ENCODE measurements at regions not wholly inside any gene's neighbourhood (a gene's known extent, or its start where the extent isn't known, plus 50 kb on each side); places are given as distances from the start of the nearest gene placed in this dataset.

GRCh38 chr10:78960316-78960800 lies 108.4 kb upstream of the ZMIZ1 start:
- DNase-seq, result peak; percentile 94

GRCh38 chr10:78961760-78962159 lies 107.0 kb upstream of the ZMIZ1 start:
- no peak for DNase-seq

- DNase-seq, result no peak
Measured at GRCh38 chr10:78963074-78964034, 105.4 kb upstream of the ZMIZ1 start.

GRCh38 chr10:78964274-78964951 lies 104.4 kb upstream of the ZMIZ1 start:
- DNase-seq, result no peak

- no peak for DNase-seq
Measured at GRCh38 chr10:78964952-78965633, 103.7 kb upstream of the ZMIZ1 start.

GRCh38 chr10:78966182-78966787 lies 102.5 kb upstream of the ZMIZ1 start:
- no peak for DNase-seq

- no peak for DNase-seq
Measured at GRCh38 chr10:78966844-78967488, 101.8 kb upstream of the ZMIZ1 start.

GRCh38 chr10:78968300-78968942 lies 100.3 kb upstream of the ZMIZ1 start:
- DNase-seq, result no peak

GRCh38 chr10:78968943-78969342 lies 99.8 kb upstream of the ZMIZ1 start:
- DNase-seq, result no peak

- no peak for DNase-seq
Measured at GRCh38 chr10:78969719-78970118, 99.0 kb upstream of the ZMIZ1 start.

GRCh38 chr10:78970261-78970660 lies 98.5 kb upstream of the ZMIZ1 start:
- DNase-seq, result no peak

- DNase-seq, result no peak
Measured at GRCh38 chr10:78971094-78971682, 97.6 kb upstream of the ZMIZ1 start.

GRCh38 chr10:78972160-78972946 lies 96.4 kb upstream of the ZMIZ1 start:
- DNase-seq, result peak; percentile 58

GRCh38 chr10:78972947-78973900 lies 95.5 kb upstream of the ZMIZ1 start:
- DNase-seq, result peak; percentile 96

- peak; percentile 83 for DNase-seq
Measured at GRCh38 chr10:78973901-78974616, 94.7 kb upstream of the ZMIZ1 start.

- DNase-seq, result peak; percentile 96
Measured at GRCh38 chr10:78974617-78975317, 94.0 kb upstream of the ZMIZ1 start.

- no peak for DNase-seq
Measured at GRCh38 chr10:78975926-78976325, 92.8 kb upstream of the ZMIZ1 start.

Measured in fibroblast of skin of right biceps (primary cell).